GM18498 (cell line): ENCODE measurements at regions not wholly inside any gene's neighbourhood (a gene's known extent, or its start where the extent isn't known, plus 50 kb on each side); places are given as distances from the start of the nearest gene placed in this dataset.

Source experiments
- ATAC-seq: cut with Tn5 transposase; IDR thresholded peaks from one replicate; pipeline ENCODE4 v1.9.1; 2021; ENCODE audit warnings: mild to moderate bottlenecking, moderate library complexity; ENCODE audit not compliant: unreplicated experiment

GRCh38 chr6:113642001-113642713 is 215.0 kb upstream of the MARCKS start:
- ATAC-seq = no peak

DNA sequence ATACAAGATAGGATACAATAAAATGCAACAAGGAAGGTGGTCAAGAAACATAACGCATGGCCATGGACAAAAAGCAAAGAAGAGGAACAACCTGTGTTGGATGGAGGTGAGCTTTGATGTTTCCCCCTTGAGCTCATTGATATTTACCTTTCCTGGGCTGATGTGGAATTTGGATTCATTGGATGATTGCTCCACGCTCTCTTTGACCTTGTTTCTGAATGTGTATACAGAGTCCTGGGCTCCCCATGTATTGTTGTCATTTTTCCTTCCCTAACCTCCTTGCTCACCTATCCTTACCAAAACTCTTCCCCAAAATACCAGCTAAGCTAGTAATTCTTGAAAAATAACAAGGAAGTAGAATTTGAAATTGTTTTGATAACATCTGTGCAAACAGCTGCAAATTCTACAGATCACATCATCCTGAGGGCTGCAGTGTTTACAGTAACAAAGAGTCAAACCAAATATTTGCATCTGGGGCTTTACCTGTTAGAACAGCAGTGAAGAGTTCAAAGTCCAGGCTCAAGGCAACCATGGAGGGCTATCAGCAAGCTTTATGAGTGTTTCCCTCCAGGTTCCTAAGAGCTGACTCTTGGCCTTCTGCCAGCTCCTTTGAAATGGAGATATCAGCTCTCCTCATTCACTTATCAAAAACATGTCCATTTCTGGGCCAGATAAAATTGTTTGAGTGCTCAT is 214.3 kb upstream of the MARCKS start:
- peak; percentile 95 for ATAC-seq

DNA sequence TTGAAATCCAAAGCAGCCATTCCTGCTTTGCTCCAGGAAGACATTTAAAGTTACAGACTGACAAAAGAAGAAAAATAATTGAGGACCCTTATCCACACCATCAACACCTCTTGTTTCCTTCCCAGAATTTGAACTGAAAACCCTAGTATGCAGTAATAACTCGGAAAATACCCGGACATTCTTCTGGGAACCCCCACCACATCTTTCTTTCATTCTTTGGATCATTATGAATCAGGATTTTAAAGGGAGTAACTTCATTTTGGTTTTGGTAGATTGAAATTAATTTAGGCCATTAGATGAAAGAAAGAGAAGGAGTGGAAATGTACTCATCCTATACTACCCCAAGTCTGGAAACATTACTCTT is 213.8 kb upstream of the MARCKS start:
- ATAC-seq = no peak

- ATAC-seq = no peak
Observed at GRCh38 chr6:113644861-113645575, 212.1 kb upstream of the MARCKS start.

DNA sequence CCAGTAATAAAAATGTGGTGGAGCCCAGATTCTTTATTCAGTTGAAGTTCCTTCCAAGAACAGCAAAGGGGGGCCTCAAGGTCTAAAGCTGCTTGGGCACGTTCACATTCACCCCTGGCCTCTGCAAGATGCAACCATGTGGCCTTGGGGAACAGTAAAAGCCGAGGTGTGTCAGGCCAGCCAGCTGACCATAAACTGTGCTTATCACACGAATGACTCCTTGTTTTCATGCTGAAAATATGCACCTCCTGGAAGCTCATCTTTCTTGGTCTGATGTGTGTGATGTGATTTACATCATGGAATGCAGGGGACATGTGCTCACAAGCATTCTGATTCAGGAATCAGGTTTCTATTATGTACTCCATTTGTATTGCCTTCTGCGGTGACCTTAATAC is 211.6 kb upstream of the MARCKS start:
- ATAC-seq = no peak

- no peak for ATAC-seq
Observed at GRCh38 chr6:113645986-113646385, 211.2 kb upstream of the MARCKS start.

DNA sequence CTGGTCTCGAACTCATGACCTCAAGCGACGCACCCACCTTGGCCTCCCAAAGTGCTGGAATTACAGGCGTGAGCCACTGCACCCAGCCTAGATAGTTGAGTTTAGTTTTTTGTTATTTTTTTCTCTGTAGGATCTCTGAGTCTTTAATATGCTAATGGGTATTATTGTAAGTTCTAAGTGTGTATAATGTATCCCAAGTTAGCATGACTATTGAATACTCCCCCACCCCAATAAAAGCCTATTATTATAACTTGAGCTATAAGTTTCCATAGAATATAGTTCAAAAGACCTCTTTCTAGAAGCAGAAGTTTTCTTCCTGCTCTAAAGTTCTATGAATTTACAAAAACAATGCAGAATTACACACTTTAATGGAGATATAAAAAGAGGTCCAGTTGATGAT is 210.4 kb upstream of the MARCKS start:
- no peak for ATAC-seq

GRCh38 chr6:113647143-113647889 is 209.8 kb upstream of the MARCKS start:
- peak; percentile 43 for ATAC-seq

GRCh38 chr6:113648698-113649097 is 208.4 kb upstream of the MARCKS start:
- ATAC-seq = no peak

DNA sequence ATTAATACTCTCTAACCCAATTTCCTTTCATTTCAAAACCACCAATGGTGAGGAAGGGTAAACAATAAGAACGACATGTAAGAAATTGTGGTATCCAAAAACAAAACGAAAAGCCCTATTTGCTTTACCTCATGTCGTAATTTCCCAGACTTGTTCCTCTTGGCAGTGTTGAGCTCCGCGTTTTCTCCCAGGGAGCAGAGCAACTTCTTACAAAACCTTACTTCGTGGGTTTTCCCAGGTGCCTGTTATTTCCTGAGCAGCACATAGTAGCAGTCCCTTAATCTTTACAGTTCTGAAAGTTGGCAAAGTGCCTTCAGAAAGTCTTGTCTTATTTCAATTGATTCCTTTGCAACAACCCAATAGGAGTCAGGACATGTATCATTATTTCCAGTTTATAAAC is 207.9 kb upstream of the MARCKS start:
- no peak for ATAC-seq

- no peak for ATAC-seq
Observed at GRCh38 chr6:113649880-113650609, 207.1 kb upstream of the MARCKS start.

- ATAC-seq = no peak
Observed at GRCh38 chr6:113650610-113650979, 206.6 kb upstream of the MARCKS start.

GRCh38 chr6:113651120-113651519 is 206.0 kb upstream of the MARCKS start:
- no peak for ATAC-seq

- ATAC-seq = no peak
Observed at GRCh38 chr6:113651920-113652319, 205.2 kb upstream of the MARCKS start.

DNA sequence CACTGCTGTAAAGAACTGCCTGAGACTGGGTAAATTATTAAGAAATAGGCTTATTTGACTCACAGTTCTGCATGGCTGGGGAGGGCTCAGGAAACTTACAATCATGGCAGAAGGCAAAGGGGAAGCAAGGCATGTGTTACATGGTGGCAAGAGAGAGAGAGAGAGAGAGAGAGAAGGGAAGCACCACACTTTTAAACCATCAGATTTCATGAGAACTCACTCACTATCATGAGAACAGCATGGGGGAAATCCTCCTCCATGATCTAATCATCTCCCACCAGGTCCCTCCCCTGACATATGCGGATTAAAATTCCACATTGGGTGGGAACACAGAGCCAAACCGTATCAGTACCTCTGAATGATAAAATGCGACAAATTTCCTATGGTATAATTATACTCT is 203.9 kb upstream of the MARCKS start:
- ATAC-seq = no peak

DNA sequence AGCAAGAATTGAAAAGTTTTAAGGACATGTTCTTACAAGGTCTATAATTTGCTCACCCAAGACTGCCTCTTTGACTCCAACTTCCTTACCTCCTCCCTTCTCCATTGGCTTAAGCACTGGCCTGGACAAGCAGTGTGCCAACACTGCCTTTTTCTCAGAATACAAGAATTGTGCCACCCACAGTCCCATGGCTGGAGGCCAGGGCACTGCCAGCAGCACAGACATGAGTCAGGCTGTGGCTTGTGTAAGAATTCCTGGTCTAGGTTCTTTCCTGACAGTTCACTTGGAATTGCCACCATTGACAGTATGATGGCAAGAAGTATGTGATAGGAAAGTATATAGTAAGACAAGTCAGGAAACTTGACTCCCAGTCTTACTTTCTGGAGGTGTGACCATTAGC is 202.7 kb upstream of the MARCKS start:
- ATAC-seq = no peak

DNA sequence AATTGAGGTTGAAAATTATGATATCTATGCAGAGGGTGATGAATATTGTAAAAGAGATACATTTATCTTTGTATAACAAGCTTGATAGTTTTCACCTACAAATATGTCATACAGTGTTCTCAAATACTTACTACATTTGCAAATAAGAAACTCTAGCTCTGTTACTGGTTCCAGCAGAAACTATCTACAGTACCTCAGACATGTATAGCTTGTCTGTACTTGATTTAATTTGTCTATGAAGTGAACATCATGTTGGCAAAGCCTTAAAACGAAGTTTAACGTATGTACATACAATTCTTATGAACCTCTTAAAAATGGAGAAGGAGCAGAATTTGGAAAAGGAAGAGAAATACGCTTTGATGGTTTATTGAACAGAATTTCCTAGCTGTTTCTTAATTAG is 201.4 kb upstream of the MARCKS start:
- ATAC-seq = no peak

DNA sequence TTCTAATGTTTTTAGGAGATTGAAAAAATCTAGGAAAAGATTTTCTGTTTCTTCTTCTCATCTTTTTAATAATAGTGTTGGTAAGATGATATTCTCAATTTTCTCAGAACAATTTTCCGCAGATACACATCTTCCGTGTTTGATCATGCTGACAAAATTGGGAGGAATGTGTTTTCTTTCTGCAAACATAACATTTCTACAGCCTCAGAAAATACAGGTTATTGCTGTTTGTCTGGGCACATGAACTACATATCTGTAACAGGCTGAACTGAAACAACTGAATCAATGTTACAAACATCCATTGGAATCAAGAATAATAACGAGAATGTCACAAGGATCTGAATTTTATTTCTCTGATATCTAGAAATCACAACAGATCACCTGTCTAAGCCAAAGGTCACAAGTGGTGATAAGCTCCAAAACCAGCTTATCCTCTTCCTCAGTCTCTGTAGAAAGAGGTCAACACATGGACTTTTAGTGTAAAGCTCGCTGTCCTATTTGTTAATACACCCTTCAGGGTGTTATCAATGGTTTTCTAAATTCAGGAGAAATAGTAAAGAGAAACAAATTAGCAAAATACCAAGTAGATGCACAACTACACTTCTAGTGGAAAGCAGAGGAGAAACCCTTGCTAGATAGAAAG is 197.3 kb upstream of the MARCKS start:
- ATAC-seq = no peak

DNA sequence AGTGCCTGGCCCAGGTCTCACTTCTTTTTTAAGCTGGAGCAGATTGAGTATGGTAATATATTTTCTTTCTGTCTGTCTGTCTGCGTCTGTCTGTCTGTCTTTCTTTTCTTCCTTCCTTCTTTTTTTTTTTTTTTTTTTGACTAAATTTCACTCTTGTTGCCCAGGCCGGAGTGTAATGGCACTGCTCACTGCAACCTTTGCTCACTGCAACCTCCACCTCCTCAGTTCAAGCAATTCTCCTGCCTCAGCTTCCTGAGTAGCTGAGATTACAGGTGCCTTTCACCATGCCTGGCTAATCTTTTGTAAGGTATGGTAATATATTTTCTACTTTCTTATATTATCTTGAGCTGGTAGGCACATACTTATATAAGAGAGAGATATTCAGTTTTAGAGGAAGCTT is 196.3 kb upstream of the MARCKS start:
- ATAC-seq = no peak

- no peak for ATAC-seq
Observed at GRCh38 chr6:113662093-113662665, 195.0 kb upstream of the MARCKS start.
